ENCODE measurements at regions not wholly inside any gene's neighbourhood (a gene's known extent, or its start where the extent isn't known, plus 50 kb on each side); places are given as distances from the start of the nearest gene placed in this dataset.

DNA sequence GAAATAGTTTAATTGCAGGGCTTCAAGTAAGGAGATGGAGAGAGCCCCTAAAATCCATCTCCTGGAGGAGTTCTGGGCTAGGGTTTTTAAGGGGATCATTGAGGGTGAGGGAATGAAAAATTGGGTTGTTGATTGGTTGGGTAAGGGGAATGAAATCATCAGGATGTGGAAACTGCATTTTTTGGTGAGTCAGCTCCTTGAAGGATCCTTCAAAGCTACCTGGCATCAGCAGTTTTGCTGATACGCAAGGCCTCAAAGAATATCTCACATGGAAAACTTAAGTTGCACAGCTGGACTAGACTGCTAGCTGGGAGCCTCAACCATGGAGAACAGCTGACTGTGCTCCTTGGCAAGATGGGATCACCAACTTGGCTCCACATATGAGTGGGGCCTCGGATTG, 136.7 kb downstream of the FGF10 start:
- TF ChIP-seq, protein P1, sequence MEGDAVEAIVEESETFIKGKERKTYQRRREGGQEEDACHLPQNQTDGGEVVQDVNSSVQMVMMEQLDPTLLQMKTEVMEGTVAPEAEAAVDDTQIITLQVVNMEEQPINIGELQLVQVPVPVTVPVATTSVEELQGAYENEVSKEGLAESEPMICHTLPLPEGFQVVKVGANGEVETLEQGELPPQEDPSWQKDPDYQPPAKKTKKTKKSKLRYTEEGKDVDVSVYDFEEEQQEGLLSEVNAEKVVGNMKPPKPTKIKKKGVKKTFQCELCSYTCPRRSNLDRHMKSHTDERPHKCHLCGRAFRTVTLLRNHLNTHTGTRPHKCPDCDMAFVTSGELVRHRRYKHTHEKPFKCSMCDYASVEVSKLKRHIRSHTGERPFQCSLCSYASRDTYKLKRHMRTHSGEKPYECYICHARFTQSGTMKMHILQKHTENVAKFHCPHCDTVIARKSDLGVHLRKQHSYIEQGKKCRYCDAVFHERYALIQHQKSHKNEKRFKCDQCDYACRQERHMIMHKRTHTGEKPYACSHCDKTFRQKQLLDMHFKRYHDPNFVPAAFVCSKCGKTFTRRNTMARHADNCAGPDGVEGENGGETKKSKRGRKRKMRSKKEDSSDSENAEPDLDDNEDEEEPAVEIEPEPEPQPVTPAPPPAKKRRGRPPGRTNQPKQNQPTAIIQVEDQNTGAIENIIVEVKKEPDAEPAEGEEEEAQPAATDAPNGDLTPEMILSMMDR (IDR thresholded peaks at IDR 0.05; ENCODE audit: insufficient read depth, low read length, missing control alignments), result no peak
- ChIA-PET CTCF (no interaction called here), POLR2A (no interaction called here)
- no peak for DNase-seq (ENCODE audit: low read depth, low spot score)
- H3K4me3 ChIP-seq (ENCODE audit: low read depth, low read length), result no peak overlapping the region

DNA sequence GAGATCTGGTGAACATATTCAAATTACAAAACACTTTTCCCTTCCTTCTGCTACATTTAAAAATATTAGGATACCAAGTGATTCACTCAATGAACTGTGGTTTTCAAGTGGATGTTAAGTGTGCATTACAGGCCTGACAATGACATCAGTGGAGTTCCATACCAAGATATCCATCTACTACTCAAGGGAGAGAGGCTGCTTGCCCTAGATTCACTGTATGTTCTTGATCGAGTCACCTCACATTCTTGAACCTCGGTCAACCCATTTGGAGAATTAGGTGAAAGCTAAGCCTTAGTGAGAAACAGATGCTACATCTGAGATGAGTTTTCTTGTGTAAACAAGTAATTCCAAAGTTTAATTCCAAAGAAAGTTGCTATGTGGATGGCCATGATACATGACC, 142.2 kb downstream of the FGF10 start:
- CTCF ChIA-PET, result no interaction called here
- no peak for DNase-seq (ENCODE audit: low read depth, low spot score)

DNA sequence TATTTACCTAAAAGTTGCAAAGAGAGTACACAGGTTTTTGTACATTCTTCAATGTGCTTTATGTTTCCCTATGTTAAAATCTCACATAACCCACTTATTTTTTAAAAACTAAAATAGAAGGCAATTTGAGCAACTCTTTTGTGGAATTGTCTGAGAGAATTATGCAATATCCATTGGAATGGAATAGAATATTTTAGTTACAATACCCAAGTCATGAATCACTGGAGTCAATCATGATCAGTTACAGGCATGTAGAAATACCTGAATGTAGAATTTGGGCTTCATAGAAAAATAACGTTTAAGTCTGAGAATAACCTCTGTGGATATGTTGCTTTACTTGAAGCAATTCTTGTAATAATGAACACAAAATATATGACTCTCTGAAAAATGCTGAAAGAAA, 143.3 kb downstream of the FGF10 start:
- no peak for DNase-seq (ENCODE audit: low read depth, low spot score)

More for the DNA sequence above, 142.2 kb downstream of the FGF10 start:
- no peak overlapping the region for H3K4me3 ChIP-seq (ENCODE audit: low read depth, low read length)
- POLR2A ChIA-PET, result no interaction called here
- TF ChIP-seq, protein P1 (IDR thresholded peaks at IDR 0.05; ENCODE audit: insufficient read depth, low read length, missing control alignments), result no peak

DNA sequence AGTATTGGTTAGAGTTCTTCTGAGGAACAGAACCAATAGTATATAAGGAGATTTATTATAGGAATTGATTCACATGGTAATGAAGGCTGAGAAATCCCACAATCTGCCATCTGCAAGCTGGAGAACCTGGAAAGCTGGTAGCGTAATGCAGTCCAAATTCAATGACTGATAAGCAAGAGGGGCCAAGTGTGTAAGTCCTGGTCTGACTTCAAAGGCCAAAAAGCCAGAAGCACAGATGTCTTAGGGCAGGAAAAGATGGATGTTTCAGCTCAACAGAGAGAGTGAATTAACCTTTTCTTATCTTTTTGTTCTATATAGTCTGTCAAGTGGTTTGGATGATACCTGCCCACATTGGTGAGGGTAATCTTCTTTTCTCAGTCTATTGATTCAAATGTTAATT, 146.4 kb downstream of the FGF10 start:
- TF ChIP-seq, protein P1 (IDR thresholded peaks at IDR 0.05; ENCODE audit: insufficient read depth, low read length, missing control alignments), result no peak
- ChIA-PET CTCF (no interaction called here), POLR2A (no interaction called here)
- no peak overlapping the region for H3K4me3 ChIP-seq (ENCODE audit: low read depth, low read length)
- no peak for DNase-seq (ENCODE audit: low read depth, low spot score)

More for the DNA sequence above, 143.3 kb downstream of the FGF10 start:
- TF ChIP-seq, protein P1 (IDR thresholded peaks at IDR 0.05; ENCODE audit: insufficient read depth, low read length, missing control alignments), result no peak
- CTCF ChIA-PET, result no interaction called here
- POLR2A ChIA-PET, result no interaction called here
- no peak overlapping the region for H3K4me3 ChIP-seq (ENCODE audit: low read depth, low read length)

DNA sequence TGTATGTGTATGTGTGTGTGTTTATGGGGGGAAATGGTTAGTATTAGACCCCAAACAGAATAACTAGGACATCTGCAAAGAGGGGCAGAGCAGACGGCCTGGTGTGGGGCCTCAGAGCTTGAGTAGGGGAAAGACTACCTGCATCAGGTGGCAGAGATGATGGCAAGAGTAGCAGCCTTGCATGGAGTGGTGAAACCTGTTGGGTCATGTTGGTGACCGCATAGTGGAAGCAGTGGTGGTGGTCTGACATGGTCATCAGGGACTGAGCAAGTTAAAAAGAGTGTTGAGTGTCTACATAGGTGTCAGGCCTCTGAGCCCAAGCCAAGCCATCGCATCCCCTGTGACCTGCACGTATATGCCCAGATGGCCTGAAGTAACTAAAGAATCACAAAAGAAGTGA, 153.2 kb downstream of the FGF10 start:
- ChIA-PET POLR2A (no interaction called here), CTCF (no interaction called here)
- no peak for DNase-seq (ENCODE audit: low read depth, low spot score)
- H3K4me3 ChIP-seq (ENCODE audit: low read depth, low read length), result no peak overlapping the region
- TF ChIP-seq, protein P1 (IDR thresholded peaks at IDR 0.05; ENCODE audit: insufficient read depth, low read length, missing control alignments), result no peak

DNA sequence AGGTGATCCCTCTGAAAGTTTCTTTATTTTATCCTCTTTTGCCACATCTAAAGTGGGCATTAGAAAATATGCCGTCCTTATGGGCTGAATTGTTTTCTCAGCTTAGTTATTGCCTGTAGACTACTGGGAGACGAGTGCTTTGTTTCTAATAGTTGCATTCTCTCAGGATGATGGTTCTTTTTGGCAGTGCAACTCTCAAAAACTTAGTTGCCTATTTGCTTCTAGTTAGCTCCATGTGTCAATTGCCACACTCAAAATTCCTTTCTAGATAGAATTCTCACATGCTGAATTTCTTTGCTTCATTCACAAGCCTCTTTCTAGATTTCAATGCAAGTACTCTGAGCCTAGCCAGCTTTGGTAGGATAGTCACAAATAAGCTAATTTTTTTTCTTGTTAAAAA, 155.5 kb downstream of the FGF10 start:
- DNase-seq (ENCODE audit: low read depth, low spot score), result no peak
- H3K4me3 ChIP-seq (ENCODE audit: low read depth, low read length), result no peak overlapping the region
- TF ChIP-seq, protein P1 (IDR thresholded peaks at IDR 0.05; ENCODE audit: insufficient read depth, low read length, missing control alignments), result no peak
- POLR2A ChIA-PET, result no interaction called here
- CTCF ChIA-PET, result no interaction called here
